HuH-7 (cell line): ENCODE measurements at regions not wholly inside any gene's neighbourhood (a gene's known extent, or its start where the extent isn't known, plus 50 kb on each side); places are given as distances from the start of the nearest gene placed in this dataset.

Source experiments
- DNase-seq: peaks from one replicate; pipeline ENCODE4 v3.0.0; 2011; ENCODE audit warnings: low spot score

DNA sequence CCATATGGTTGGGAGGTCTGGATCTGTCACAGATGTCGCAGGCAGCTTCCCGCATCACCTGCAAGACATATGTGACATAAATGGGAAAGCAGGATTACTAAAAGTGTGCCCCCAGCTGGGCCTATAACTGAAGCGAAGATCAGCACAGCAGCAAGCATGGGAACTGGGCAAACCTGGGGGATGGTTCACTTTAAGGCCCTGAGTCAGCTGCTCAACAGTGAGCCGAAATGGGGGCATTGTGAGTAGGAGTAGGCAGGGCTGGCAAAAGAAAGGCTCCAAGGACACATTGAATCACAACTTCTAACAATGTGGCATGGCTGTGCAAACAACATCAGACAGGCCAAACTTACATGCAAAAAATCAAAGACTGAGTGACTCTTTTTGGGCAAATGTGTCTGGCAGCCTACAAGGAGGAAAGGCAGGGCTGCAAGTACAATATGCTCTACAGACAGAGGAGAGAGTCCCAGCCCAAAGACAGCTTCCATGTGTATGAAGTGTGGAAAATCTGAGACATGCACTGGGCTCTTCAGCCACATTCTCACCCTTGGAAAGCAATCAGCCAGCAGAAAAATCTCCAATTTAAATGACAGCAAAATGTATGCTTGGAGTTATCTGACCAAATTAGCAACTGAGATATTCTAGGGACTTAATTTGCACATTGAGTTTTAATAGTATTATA is 531.0 kb upstream of the MMS22L start:
- DNase-seq: no peak

DNA sequence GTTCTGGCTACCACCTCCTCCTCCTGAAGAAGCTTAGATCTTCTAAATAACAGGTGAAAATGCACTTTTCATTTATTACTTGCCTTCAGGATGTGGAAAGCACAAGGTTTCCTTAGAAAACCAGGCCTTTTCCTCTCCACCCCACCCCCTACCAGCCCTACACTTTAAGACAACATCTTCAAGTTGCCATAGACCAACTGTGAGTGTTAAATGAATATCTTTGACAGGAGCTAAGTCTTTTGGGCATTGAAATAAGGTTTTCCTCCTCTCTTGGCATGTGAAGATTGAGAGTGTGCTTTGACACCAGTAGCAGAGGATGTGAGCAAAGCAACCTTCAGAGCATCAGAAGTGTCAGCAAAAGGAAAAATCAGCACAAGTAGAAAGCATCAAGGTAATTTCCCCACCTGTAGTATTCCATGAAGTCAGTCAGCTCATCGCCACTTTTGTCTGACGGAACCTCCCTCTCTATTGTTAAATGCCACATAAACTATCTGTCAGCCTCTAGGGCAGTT is 532.3 kb upstream of the MMS22L start:
- no peak for DNase-seq

DNA sequence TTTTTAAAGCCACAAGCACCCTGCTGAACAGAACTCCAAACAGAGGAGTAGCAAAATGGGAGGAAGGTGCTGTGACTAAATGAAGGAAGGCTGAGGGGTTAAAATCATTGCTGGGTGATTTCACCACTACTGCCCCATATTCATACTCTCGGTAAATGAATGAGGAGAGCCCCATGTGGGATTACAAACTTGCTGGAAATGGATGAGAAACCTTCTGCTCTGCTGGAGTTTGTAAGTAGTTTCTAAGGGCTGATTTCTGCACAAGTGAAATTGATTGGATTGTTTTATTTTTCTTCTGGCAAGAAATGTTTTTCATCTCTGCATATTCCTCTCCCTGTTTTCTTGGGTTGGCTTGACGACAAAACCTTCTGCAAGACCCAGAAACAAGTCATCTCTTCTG is 533.5 kb upstream of the MMS22L start:
- DNase-seq: no peak

DNA sequence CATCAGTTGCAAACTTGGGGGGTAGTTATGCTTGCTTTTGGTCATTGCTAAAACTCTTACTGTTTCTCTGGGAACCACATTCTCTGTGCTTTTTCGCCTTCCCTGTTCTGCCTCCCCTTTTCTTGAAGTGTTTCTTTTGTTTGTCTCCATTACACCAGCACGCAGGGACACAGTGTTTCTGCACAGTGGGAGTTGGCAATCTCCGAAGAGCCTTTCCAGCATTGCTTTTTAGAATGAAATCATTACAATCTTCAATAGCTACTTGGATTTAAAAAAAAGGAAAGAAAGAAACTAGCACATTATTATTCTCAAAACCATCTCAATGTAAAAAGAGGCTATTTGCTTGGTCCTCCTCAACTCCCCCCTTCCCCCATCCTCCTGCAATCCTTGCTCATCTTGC is 536.7 kb upstream of the MMS22L start:
- no peak for DNase-seq

DNA sequence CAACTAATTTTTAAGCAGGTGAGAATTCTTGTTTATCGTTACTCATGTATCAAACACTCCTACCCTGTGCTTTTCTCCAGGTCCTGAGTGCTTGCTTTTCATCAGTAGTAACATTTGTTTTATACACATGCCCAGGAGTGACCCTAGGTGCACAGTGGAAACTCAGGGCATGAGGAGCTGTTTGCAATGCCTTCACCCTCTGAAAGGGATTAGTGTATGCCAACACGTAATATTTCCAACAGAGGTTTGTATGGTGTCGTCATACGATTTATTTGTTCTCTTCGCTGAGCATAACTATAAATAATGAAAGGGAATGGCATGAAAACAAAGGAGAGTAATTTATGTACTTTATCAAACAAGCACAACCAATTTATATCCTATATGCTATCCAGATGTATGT is 537.4 kb upstream of the MMS22L start:
- DNase-seq: no peak

DNA sequence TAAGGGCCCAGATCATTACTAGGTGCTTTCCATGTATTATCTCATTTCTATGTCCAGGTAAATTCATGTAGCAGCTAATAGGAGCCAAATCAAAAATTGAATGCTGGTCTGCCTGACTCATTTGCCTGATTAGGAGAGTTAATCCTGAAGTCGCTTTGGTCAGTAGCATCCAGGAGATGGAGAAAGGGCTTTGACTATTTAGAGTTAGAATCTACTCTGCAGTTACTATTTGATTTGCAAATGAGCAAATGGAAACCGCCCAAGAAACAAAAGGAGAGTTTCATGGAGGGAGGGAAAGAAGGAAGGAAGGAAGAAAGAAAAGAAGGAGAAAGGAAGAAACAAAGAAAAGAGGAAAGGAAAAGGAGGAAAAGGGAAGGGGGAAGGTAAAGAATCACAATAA is 539.6 kb upstream of the MMS22L start:
- no peak for DNase-seq

DNA sequence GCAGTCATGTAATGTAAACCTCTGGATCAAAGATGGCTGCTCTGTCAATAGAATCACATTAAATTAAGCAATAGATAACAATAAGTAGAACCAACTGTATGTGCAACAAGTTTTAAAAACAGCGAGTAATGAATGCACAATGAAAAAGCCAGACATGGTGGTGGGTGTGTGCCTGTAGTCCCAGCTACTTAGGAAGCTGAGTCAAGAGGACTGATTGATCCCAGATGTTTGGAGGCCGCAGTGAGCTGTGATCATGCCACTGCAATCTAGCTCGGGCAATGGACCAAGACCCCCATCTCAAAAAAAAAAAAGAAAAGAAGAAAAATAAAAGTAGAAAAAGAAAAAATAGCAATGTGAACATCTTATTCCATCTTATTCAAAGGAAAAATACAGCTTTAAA is 558.7 kb upstream of the MMS22L start:
- DNase-seq: no peak

DNA sequence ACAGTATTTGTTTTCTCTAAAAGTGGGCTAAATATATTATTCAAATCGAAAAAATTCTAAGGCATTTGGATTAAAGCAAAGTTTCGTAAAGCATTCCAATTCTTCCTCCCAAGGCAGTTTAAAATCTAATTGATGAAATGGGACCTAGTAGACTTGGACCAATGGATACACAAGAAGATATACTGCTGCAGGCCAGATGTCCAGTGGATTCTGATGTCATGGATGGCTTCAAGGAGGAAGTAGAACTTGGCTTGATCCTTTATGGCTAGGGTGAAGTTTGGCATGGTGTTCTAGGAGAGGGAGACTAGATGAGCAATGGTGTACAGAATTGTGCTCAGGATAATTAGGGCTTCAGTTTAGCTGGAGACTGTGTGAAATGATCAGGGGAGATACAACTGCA is 559.5 kb upstream of the MMS22L start:
- DNase-seq: no peak

DNA sequence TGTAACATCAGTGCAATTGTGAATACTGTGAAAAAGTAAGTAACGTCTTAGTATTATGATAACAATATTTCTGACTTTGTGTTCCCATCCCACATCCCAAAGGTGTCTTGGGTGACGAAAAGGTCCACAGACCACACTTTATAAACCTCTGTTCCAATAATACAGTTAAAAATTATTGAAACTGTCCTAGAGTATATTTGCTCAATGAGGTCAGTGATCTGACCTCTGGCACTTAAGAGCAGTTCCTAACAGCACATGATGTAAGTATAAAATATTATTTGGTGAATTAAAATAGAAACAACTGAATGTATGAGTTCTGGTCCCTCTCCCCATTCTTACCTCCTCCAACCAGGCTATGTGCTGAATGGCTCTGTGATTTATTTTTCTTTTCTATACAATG is 566.4 kb upstream of the MMS22L start:
- DNase-seq: no peak

DNA sequence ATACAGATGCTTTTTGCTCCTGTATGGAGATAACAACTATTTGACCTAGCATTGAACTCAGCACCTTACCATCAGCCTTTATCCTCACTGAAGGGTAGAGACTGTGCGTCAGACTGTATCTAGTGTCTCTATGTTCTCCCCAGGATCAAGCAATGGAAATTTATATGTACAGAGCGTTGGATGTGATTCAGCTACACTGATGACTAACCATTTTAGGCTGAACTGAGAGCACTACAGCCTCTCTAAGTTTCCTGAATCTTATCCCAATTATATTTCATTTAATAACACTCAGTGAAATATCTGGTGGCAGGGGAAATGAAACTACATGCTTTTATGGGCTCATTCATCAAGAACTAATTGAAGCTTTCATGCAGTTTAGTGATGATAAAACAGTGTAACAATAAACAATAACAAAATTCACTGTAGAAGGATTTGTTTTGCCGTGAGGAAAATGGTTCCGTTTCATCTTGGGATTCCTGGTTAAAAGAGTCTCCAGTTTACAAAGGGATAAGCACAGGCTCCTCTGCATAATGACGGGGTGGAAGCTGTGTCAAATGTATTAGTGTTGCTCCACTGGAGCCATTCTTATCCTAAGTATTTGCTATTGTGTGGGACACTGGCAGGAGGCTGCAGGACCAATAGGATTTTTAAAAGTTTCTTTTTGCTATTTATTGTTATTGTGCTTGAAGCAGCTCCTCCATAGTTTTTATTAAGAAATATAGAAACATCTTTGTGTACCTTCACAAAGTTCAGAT is 567.6 kb upstream of the MMS22L start:
- DNase-seq: no peak

DNA sequence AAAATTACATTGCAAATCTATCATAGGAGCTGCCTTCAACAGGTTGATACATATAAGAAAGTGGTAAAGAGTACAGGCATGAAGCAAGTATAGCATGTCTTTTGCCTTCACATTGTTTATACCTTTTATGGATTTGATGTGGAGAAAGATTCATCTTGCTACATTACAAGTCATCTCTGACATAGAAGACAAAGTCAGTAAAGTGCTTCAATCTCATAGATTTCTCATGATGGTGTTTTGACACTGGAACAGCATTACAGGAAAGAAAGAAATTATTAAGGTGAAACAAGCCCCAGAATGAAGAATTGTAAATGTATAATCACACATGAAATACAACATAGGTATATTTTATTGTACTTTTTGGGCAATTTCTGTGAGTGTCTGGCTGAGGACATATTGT is 580.7 kb upstream of the MMS22L start:
- no peak for DNase-seq

DNA sequence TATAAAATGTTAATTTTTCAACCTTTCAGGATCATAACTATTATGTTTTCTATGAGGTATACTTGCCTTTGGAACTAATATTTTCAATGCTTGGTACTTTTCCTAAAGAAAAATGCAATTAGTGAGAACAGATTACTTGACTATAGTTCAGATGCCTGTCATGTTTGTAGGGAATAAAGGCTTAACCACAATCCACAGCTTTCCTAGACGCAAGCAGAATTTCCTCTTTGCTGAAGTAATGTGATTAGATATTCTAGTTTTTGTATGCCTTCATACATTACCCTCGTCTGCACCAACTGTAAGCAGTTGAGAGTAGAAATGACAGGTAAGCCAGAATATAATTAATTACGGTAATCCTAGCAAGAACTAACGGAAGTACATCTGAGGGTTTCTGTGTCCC is 581.4 kb upstream of the MMS22L start:
- DNase-seq: no peak

DNA sequence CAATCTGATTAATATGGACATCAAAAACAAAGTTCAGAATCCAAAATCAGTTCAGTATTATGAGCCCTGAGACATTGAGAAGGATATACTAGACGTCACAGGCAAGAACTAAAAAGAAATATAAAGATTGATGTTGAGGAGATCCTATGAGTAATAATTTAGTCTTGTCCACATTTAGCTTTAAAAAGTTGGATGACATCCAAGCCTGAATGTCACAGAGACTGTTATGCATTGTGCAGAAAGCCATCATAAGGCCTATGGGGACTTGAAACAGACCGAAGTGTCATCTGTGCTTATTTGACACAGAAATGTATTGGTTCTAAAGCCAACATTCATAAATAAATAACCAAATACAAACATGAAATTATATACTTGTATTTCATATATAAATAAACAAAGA is 581.8 kb upstream of the MMS22L start:
- DNase-seq: no peak

DNA sequence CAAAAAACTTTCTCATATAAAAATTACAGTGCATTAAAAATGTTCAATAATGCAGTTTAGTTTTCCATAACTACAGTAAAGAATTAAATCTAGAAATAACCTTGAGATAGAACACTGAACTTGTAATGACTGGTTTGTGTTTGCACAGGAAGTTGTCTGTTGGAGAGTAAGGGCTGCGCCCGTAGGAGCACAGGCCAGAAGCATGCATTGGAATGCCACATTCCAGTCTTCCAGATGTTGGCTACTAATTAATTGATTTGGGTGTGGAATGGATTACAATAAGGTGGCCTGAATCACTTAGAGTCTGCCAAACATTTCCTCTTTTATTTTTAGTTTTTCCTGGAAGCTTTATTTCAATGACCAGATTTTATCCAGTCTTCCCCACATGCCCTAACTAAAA is 582.6 kb upstream of the MMS22L start:
- no peak for DNase-seq

DNA sequence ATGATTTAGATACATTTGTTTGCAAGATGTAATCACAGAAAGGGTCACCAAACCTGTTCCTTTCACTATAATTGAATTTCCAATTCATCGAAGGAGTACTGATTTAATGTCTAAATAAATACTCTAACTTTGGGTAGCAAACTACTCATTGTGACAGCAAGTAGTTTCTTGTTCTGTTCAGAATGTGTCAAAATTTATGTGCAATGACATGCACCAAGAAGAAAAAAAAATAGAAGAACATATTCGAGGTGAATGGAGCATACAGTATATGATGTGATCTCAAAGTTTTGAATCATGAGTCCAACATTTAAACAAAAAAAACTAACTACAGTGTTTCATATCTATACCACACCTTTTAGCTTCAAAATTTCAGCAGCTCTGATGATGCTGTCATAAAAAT is 583.6 kb upstream of the MMS22L start:
- no peak for DNase-seq

DNA sequence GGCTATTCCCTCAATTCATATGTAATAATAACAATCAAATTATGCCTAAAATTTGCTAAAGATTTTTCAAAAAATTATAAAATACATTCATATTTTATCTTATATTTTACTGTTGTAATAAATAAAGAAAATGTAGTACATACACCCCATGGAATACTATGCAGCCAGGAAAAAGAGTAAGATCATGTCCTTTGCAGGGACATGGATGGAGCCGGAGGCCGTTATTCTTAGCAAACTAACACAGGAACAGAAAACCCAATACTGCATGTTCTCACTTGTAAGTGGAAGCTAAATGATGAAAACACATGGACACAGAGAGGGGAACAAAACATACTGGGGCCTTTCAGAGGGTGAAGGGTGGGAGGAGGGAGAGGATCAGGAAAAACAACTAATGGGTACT is 584.2 kb upstream of the MMS22L start:
- no peak for DNase-seq

DNA sequence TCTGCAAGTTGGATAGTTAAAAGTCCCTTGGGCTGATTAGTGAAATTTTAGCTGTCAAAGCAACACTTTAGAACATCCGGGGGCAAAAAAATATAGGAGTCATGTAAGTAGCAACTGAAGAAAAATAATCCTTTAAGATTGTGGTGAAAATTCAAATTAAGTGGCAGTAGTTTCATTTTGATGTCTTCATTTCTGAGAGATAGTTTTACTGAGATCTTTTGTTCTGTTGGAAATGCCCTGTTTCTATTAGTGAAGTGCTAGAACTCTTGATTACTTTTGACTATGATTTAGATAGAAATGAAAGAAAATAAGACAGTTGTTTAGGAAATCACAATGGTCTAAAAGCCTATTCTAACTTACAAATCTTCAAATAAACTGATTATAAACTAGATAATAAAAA is 587.3 kb upstream of the MMS22L start:
- DNase-seq: no peak

DNA sequence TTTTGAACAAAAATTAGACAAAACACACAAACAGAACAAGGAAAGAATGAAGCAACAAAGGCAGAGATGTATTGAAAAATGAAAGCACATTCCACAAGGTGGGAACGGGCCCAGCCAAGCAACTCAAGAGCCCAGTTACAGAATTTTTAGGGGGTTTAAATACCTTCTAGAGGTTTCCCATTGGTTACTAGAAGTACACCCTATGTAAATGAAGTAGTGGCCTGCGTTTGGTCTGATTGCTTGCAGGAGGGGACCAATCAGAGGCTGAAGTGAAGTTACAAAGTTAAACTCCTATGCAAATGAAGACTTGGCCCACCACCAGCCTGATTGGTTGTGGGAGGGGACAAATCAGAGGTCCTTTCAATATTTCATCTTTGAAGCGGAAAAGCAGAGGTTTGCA is 593.7 kb upstream of the MMS22L start:
- DNase-seq: no peak

DNA sequence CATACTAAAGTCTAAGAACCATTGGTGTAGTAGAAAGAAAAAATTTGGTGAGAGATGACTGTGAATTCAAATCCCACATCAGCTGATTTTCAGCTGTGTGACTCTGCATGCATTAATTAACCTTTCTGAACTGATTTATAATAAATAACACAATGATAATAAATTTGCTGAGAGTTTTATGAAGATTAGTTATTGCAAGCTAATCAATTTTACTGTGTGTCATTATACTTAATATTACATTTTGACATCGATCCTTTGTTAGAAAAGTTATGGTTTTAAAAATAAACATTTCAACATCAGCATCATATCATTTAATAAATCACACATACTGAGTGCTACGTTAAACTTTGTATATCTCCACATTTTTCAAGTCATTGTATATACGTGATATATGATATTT is 599.7 kb upstream of the MMS22L start:
- DNase-seq: no peak

DNA sequence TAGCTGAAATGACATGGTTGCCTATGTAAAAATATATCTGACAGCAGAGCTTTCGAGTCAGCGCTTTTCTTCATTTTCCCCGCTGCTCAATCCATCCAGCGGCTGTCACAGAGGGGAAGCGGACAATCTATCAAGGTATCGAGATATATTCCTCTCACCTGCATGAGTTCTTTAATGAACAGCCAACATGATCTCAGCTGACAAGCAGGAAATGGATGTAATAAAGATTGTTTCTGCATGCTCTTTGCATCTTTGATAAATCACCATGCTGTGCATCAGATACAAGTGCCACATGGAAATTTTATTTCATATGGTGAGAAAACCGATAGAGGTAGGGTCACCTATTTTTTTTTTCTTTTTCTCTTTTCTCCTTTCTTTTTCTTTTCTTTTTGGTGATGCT is 602.3 kb upstream of the MMS22L start:
- no peak for DNase-seq

DNA sequence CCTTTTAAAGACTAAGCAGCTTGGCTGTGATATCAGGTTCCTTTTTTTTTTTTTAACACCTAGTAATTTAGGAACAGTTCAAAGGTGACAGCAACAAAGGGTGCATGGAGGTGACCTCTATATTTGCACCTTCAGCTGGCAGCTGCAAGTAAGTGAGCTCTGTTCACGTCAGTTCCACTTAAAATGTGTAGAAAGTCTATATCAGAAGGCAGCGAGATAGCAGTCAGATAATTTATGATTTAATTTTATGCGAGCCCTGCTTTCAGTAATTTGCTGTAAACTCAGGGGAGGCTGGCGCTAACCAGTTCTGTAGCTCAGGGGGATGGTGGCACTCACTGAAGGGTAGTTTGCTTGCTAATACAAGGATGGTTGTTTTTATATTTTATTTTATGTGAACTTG is 602.8 kb upstream of the MMS22L start:
- no peak for DNase-seq

DNA sequence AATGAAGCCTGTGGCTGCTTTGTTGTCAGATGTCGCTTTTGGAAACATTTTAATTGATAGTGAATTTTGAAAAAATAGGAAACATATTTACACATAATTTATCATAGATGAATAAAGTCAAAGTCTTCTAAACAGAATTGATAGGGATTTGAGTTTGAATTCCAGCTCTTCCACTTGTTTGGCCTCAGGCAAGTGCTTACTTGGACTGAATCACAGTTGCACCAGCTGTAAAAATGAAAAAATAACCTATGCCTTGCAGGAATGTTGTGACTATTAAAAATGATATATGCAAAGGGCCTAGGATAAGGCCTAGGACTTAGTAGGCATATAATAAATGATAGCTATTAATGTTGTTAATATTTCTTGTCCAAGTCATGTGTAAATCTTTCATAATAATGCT is 618.5 kb upstream of the MMS22L start:
- DNase-seq: no peak

DNA sequence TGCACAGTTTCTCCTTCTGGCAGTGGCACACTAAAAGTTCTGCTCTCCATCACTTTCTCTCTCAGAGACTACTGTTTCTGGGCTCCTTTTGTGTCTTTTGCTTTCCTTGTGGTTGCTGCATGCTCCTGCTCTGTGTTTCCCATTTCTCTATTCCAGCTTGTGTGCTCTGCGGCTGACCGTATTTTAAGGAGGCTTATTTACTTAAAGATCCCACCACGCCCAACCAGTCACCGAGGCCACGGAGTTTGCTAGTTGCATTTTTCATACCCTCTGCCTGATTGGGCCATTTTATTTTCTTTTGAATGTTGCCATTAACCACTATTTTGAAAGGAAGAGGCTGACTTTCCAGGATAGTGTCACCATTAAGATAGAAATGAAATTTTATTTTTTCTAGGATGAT is 626.4 kb upstream of the MMS22L start:
- no peak for DNase-seq

DNA sequence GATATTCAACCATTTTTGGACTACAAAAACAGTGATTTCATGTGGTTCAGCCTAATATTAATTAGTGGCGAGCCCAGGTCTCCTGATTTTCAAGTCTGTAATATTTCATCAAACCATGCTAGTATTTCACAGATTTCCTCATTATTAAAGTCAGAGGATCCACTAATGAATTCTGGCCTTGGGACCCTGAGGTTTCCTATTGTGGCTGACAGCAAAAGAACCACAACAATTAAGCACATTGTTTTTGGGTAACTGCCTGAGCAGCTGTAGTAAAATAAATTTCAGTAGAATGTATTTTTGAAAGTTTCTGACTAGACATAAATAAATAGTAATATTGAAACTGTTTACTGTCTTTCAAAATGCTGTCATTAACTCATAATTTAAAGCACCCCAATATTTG is 630.7 kb upstream of the MMS22L start:
- DNase-seq: no peak
